GM21526 (cell line): ENCODE measurements at regions not wholly inside any gene's neighbourhood (a gene's known extent, or its start where the extent isn't known, plus 50 kb on each side); places are given as distances from the start of the nearest gene placed in this dataset.
"Not testable (repeated sequence)": the region's sequence is repeated elsewhere in the genome, so short reads cannot be mapped to it uniquely, and the experiment has no call there.

ENCODE experiments used
- ATAC-seq: cut with Tn5 transposase; IDR thresholded peaks from one replicate; pipeline ENCODE4 v1.9.1; 2021; ENCODE audit warnings: moderate library complexity; ENCODE audit not compliant: unreplicated experiment, low FRiP score

GRCh38 chr4:66123190-66123589, 452.9 kb upstream of the EPHA5 start:
- no peak for ATAC-seq

- ATAC-seq, result not testable (repeated sequence)
These were observed 444.9 kb upstream of the EPHA5 start for GRCh38 chr4:66115231-66115630.

- ATAC-seq, result no peak
These were observed 438.6 kb upstream of the EPHA5 start for GRCh38 chr4:66108898-66109297.

- ATAC-seq, result no peak
These were observed 426.9 kb upstream of the EPHA5 start for GRCh38 chr4:66097218-66097617.

GRCh38 chr4:66095065-66095464, 424.8 kb upstream of the EPHA5 start:
- ATAC-seq, result no peak

GRCh38 chr4:66094070-66094469, 423.8 kb upstream of the EPHA5 start:
- ATAC-seq, result no peak

GRCh38 chr4:66091786-66092185, 421.5 kb upstream of the EPHA5 start:
- ATAC-seq, result no peak

GRCh38 chr4:66073961-66074360, 403.7 kb upstream of the EPHA5 start:
- ATAC-seq, result no peak

DNA sequence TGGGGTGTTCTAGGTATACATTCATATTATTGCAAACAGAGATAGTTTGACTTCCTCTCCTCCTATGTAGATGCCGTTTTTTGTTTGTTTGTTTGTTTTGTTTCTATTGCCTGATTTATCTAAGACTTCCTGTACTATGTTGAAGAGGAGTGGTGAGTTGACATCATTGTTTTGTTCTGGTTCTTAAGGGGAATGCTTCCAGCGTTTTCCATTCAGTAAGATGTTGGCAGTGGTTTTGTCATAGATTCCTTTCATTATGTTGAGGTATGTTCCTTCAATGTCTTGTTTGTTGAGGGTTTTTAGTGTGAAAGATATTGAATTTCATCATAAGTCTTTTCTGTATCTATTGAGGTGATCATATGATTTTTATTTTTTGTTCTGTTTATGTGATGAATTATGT, 401.6 kb upstream of the EPHA5 start:
- ATAC-seq, result no peak

DNA sequence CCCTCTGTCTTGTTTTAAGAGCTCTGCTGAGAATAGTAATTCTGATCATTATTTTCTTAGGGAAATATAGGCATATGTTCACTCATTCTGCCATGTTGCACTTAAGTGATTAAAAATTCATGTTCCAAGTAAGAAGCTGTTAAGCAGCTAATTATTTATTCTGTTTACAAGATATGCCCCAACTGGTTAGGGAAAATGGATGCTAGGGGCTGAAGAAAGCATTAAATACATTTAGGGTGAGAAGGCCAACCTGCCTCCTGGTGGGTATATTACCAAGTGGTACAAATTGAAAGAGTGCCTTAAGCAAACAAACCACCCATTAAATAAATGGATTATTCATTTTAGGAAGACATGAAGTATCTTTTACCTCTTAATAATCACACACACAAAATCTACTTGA, 392.6 kb upstream of the EPHA5 start:
- ATAC-seq, result no peak

DNA sequence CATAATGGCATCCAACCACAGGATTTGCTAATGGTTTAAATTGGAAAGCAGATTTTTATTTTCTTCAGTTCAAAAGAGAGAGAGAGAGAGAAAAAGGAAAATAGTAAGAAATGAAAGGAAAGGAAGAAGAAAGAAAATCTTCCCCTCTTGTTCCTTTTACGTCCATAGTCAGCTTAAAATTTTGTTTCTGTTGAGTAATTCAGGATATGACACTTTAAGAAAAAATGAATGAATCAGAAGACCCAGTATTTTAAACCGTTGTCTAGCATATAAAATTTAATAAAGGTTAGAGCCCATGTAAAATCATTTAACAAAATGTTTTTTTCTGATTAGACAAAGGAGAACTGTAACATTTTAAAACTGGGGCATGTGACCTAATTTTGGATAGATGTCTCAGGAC, 391.8 kb upstream of the EPHA5 start:
- ATAC-seq, result no peak

- no peak for ATAC-seq
These were observed 389.3 kb upstream of the EPHA5 start for GRCh38 chr4:66059556-66059955.

DNA sequence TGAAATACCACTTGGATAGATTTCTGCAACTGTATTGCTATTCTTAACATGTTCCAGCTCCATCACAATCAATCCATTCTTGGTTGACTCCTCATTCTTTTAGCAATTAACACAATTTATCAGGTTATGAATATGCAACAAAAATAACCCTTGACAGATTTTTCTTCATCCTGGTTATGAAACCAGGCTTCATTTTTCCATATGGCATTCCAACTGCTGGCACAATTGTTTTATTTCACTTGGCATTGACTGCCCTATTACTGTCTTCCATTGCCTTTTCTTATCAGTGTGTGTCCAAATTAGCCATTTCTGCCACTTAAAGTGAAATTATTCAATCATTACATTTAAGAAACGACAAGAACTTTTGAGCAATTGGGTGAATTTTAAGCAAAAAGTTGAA, 388.8 kb upstream of the EPHA5 start:
- no peak for ATAC-seq

GRCh38 chr4:66055999-66056398, 385.7 kb upstream of the EPHA5 start:
- no peak for ATAC-seq

DNA sequence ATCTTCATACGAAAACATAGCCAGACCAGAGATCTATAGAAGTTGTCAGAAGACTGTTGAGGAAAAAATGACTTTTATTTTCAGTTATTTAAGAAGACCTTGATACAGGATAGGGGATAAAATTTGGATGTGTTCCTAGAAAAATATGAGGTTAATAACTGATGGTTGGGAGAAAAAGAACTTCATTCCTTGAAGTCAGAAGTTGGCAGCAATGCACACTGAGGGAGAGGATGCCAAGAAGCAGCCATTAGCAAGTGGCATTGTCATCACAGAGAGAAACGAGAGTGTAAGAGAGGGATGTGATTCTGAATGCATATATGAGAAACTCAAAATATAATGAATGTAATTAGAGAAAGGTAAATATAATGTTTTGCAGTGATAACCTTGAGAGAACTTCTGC, 382.1 kb upstream of the EPHA5 start:
- ATAC-seq, result no peak

- no peak for ATAC-seq
These were observed 378.6 kb upstream of the EPHA5 start for GRCh38 chr4:66048861-66049260.

DNA sequence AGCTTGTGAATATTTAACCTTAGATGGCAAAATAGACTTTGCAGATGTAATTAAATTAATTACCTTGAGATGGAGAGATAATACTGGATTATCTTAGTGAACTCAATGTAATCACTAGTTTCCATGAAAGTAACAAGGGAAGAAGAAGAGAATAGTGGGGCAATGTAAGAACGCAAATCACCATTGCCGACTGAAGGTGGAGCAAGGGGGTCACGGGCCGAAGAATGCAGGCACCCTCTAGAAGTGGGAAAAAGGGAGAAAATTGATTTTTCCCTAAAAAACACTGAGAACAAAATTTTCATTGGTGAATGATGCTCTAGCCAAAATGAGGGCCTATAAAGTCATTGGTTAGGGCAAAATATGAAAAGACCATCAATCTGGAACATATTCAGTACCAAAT, 375.6 kb upstream of the EPHA5 start:
- ATAC-seq, result no peak

GRCh38 chr4:66035701-66036100, 365.4 kb upstream of the EPHA5 start:
- no peak for ATAC-seq

DNA sequence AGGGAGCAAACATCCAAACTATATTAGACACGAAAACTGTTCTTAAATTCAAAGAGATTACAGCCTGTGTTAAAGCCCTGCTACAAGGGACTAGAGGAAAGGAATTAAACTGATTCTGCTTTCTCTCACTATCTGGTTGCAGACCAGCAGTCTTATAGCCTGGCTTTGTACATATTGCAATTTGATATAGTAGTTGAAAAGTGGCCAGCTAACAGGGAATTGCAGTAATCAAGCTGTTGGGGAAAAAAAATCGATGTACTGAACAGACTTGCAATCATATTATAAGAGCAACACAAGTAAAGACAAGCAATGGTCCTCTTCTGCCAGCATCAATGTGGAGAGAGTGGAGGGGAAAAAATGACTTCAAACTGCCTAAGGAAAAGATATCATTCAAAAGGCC, 364.4 kb upstream of the EPHA5 start:
- ATAC-seq, result no peak

DNA sequence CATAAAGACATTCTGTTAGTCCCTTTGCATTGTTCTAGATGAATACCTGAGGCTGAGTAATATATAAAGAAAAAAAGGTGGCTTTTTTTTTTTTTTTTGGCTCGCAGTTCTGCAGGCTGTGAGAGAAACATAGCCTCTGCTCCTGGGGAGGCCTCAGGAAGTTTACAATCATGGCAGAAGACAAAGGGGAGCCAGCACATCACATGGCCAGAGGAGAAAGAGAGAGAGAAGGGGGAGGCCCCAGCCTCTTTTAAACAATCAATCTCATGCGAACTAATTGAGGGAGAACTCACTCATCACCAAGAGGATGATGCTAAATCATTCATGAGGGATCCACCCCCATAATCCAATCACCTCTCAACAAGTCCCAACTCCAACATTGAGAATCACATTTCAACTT, 364.0 kb upstream of the EPHA5 start:
- ATAC-seq, result no peak

DNA sequence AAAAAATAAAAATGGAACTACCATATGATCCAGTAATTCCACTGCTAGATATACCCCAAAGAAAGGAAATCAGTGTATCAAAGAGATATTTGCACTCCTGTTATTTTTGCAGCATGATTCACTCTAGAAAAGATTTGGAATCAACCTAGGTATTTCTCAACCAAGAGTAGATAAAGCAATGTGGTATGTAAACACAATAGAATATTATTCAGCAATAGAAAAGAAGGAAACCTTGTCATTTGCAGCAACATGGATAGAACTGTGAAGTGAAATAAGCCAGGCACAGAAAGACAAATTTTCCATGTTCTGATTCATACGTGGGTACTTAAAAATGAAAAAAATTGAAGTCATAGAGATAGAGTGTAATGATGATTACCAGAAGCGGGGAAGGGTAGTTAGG, 362.3 kb upstream of the EPHA5 start:
- ATAC-seq, result no peak

GRCh38 chr4:66028668-66029067, 358.4 kb upstream of the EPHA5 start:
- ATAC-seq, result no peak

DNA sequence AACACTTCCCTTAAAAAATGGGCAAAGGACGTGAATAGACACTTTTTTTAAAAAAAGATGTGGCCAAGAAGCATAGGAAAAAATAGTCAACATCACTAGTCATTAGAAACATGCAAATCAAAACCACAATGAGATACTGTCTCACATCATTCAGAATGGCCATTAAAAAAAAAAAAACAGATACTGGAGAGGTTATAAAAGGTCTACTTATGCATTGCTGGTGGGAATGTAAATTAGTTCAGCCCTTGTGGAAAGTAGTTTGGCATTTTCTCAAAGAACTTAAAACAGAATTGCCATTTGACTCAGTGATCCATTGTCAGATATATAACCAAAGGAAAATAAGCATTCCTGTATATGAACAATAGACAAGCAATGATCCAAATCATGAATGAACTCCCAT, 352.8 kb upstream of the EPHA5 start:
- no peak for ATAC-seq

DNA sequence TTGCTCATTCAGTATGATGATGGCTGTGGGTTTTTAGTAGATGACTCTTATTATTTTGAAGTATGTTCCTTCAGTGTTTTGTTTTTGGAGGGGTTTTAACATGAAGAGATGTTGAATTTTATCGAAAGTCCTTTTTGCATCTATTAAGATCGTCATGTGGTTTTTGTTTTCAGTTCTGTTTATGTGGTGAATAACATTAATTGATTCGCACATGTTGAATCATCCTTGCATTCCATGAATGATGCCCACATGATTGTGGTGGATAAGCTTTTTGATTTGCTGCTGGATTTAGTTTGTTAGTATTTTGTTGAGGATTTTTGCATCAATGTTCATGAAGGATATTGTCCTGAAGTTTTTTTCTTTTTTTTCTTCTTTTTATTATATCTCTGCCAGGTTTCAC, 347.4 kb upstream of the EPHA5 start:
- no peak for ATAC-seq
